Neural cell (in vitro differentiated cells): ENCODE measurements at regions not wholly inside any gene's neighbourhood (a gene's known extent, or its start where the extent isn't known, plus 50 kb on each side); places are given as distances from the start of the nearest gene placed in this dataset.

Experiments
- H2AFZ ChIP-seq: fragments of 200-600, 300-800 bp; sonication (generic), shearing (Covaris generic); 2 replicates; pipeline ENCODE4 v1.6.0; 2014; ENCODE audit warnings: low read depth, mild to moderate bottlenecking, antibody characterized with exemption, low read length, moderate library complexity
- H3F3A ChIP-seq: fragments of 200-600 bp; shearing (Covaris generic); 2 replicates; pipeline ENCODE4 v1.6.1; 2016; ENCODE audit warnings: mild to moderate bottlenecking, moderate library complexity, mixed read lengths, antibody characterized with exemption, low read length; ENCODE audit not compliant: insufficient read depth, poor library complexity, severe bottlenecking
- H3K27ac ChIP-seq: fragments of 200-600, 300-800 bp; sonication (generic), shearing (Covaris generic); 2 replicates; pipeline ENCODE4 v1.5.1; 2014; ENCODE audit warnings: mild to moderate bottlenecking, low read length, moderate library complexity
- H3K27me3 ChIP-seq: fragments of 300-800, 200-600 bp; sonication (generic), shearing (Covaris generic); 2 replicates; pipeline ENCODE4 v1.6.0; 2014; ENCODE audit warnings: mild to moderate bottlenecking, low read depth, low read length, moderate library complexity; ENCODE audit not compliant: insufficient read depth
- H3K36me3 ChIP-seq: fragments of 300-800, 200-600 bp; sonication (generic), shearing (Covaris generic); 2 replicates; pipeline ENCODE4 v1.5.1; 2014; ENCODE audit warnings: mild to moderate bottlenecking, antibody characterized with exemption, low read length, moderate library complexity; ENCODE audit not compliant: insufficient read depth
- H3K4me2 ChIP-seq: fragments of 300-800, 200-600 bp; sonication (generic), shearing (Covaris generic); 2 replicates; pipeline ENCODE4 v1.6.0; 2014; ENCODE audit warnings: mild to moderate bottlenecking, low read length
- H3K4me3 ChIP-seq: fragments of 300-800, 200-600 bp; sonication (generic), shearing (Covaris generic); 2 replicates; pipeline ENCODE4 v1.5.1; 2014; ENCODE audit warnings: mild to moderate bottlenecking, low read length, moderate library complexity
- H3K79me2 ChIP-seq: fragments of 200-600 bp; shearing (Covaris generic); replicated peaks from 2 replicates; pipeline ENCODE4 v1.6.0; 2014; ENCODE audit warnings: mild to moderate bottlenecking, low read length, moderate library complexity; ENCODE audit not compliant: insufficient read depth
- H3K9ac ChIP-seq: fragments of 300-800, 200-600 bp; sonication (generic), shearing (Covaris generic); 2 replicates; pipeline ENCODE4 v1.6.1; 2016; ENCODE audit warnings: mild to moderate bottlenecking, low read length, mixed read lengths
- H3K9me2 ChIP-seq: fragments of 200-600 bp; shearing (Covaris generic); 2 replicates; pipeline ENCODE4 v1.6.1; 2016; ENCODE audit warnings: mild to moderate bottlenecking, low read length, mixed read lengths; ENCODE audit not compliant: insufficient read depth
- H3K9me3 ChIP-seq: fragments of 200-600, 300-800 bp; sonication (generic), shearing (Covaris generic); 2 replicates; pipeline ENCODE4 v1.6.1; 2016; ENCODE audit warnings: mild to moderate bottlenecking, mixed run types, low read length, moderate library complexity, mixed read lengths
- H4K20me1 ChIP-seq: fragments of 200-600 bp; shearing (Covaris generic); 2 replicates; pipeline ENCODE4 v1.6.1; 2016; ENCODE audit warnings: mild to moderate bottlenecking, mixed run types; ENCODE audit not compliant: insufficient read depth
- EP300 ChIP-seq: fragments of 450-650 bp; conservative IDR thresholded peaks from 2 replicates; pipeline ENCODE4 v1.6.1; 2014; ENCODE audit warnings: antibody characterized with exemption, mild to moderate bottlenecking, moderate library complexity; ENCODE audit not compliant: poor library complexity, severe bottlenecking
- EZH2 ChIP-seq: fragments of 200-600, 300-800 bp; shearing (Covaris generic), sonication (generic); IDR thresholded peaks from 2 replicates; pipeline ENCODE4 v1.6.1; 2014; ENCODE audit warnings: antibody characterized with exemption, low read length, borderline replicate concordance, mild to moderate bottlenecking; ENCODE audit not compliant: insufficient read depth, poor library complexity, severe bottlenecking
- MXI1 ChIP-seq: fragments of 450-650 bp; conservative IDR thresholded peaks from 2 replicates; pipeline ENCODE4 v1.6.1; 2014; ENCODE audit warnings: antibody characterized with exemption, mild to moderate bottlenecking; ENCODE audit not compliant: poor library complexity, severe bottlenecking
- POLR2AphosphoS5 ChIP-seq: IDR thresholded peaks from 2 replicates; pipeline ENCODE4 v1.6.1; 2012
- RAD21 ChIP-seq: fragments of 450-650 bp; conservative IDR thresholded peaks from 2 replicates; pipeline ENCODE4 v1.6.1; 2014; ENCODE audit warnings: antibody characterized with exemption, mild to moderate bottlenecking, moderate library complexity
- SMC3 ChIP-seq: fragments of 450-650 bp; conservative IDR thresholded peaks from 2 replicates; pipeline ENCODE4 v1.6.1; 2014; ENCODE audit warnings: antibody characterized with exemption, mild to moderate bottlenecking, moderate library complexity; ENCODE audit not compliant: poor library complexity
- TAF1 ChIP-seq: IDR thresholded peaks from 2 replicates; pipeline ENCODE4 v1.6.1; 2012; ENCODE audit warnings: low read depth
- TF ChIP-seq, protein P1 (sequence below): fragments of 450-650 bp; IDR thresholded peaks from 2 replicates; pipeline ENCODE4 v1.5.1; 2014; ENCODE audit warnings: antibody characterized with exemption, mild to moderate bottlenecking, moderate library complexity; ENCODE audit not compliant: poor library complexity, severe bottlenecking
- TF ChIP-seq, protein P2 (sequence below): IDR thresholded peaks from 2 replicates; pipeline ENCODE4 v1.6.1; 2012; ENCODE audit warnings: borderline replicate concordance

DNA sequence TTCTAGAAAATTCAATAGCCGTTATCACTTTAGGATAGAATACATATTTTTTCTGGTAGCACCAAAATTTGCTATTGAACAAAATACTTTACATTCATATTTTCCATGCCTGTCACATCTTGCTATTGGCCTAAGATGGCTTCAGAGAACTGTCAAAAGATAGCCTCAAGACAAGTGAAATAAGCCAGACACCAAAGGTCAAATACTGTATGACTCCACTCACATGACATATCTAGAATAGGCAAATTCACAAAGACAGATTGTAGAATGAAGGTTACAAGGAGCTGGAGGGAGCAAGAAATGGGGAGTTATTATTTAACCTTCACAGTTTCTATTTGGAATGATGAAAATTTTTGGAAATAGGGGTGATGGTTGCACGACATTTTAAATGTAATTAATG lies 223.7 kb upstream of the ZC3H12C start:
- H3K9ac ChIP-seq, result no peak overlapping the region
- H3F3A ChIP-seq, result no peaks in the 10 kb centered on the region
- H3K4me2 ChIP-seq, result no peak overlapping the region
- H3K27ac ChIP-seq, result peak overlapping the region; percentile 34
- no peaks in the 10 kb centered on the region for H3K79me2 ChIP-seq
- no peaks in the 10 kb centered on the region for H4K20me1 ChIP-seq
- no peak overlapping the region for H2AFZ ChIP-seq
- no peaks in the 10 kb centered on the region for H3K9me3 ChIP-seq
- no peak overlapping the region for H3K4me3 ChIP-seq
- H3K9me2 ChIP-seq, result no peaks in the 10 kb centered on the region
- H3K36me3 ChIP-seq, result no peaks in the 10 kb centered on the region
- no peaks in the 10 kb centered on the region for H3K27me3 ChIP-seq
- no peak for TF ChIP-seq EP300

DNA sequence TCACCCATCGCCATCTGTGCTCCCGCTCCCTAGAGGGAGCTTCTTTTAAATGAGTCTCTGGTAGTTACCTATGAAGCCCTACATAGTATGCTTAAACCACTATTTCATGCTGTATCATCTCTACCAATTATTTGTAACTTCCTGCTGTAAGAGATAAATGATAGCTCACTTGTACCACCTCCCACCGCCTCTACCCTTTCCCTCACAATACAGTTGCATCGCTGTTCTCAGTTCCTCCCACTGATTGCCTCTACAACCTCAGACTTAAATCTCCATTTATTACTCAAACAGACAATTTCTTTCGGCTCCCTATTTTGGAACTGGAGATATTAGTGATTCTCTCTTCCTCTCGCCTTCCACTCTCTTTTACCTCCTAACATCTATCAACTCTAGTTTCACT lies 222.9 kb upstream of the ZC3H12C start:
- H3K36me3 ChIP-seq, result no peaks in the 10 kb centered on the region
- no peaks in the 10 kb centered on the region for H3K9me2 ChIP-seq
- H3K9me3 ChIP-seq, result no peaks in the 10 kb centered on the region
- H2AFZ ChIP-seq, result no peak overlapping the region
- H3K9ac ChIP-seq, result no peak overlapping the region
- no peaks in the 10 kb centered on the region for H4K20me1 ChIP-seq
- H3K27me3 ChIP-seq, result no peaks in the 10 kb centered on the region
- no peak overlapping the region for H3K27ac ChIP-seq
- no peak overlapping the region for H3K4me2 ChIP-seq
- TF ChIP-seq SMC3, result no peak
- TF ChIP-seq EP300, result no peak
- TF ChIP-seq EZH2, result no peak
- TF ChIP-seq, protein P1, sequence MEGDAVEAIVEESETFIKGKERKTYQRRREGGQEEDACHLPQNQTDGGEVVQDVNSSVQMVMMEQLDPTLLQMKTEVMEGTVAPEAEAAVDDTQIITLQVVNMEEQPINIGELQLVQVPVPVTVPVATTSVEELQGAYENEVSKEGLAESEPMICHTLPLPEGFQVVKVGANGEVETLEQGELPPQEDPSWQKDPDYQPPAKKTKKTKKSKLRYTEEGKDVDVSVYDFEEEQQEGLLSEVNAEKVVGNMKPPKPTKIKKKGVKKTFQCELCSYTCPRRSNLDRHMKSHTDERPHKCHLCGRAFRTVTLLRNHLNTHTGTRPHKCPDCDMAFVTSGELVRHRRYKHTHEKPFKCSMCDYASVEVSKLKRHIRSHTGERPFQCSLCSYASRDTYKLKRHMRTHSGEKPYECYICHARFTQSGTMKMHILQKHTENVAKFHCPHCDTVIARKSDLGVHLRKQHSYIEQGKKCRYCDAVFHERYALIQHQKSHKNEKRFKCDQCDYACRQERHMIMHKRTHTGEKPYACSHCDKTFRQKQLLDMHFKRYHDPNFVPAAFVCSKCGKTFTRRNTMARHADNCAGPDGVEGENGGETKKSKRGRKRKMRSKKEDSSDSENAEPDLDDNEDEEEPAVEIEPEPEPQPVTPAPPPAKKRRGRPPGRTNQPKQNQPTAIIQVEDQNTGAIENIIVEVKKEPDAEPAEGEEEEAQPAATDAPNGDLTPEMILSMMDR, result no peak
- TF ChIP-seq, protein P2, sequence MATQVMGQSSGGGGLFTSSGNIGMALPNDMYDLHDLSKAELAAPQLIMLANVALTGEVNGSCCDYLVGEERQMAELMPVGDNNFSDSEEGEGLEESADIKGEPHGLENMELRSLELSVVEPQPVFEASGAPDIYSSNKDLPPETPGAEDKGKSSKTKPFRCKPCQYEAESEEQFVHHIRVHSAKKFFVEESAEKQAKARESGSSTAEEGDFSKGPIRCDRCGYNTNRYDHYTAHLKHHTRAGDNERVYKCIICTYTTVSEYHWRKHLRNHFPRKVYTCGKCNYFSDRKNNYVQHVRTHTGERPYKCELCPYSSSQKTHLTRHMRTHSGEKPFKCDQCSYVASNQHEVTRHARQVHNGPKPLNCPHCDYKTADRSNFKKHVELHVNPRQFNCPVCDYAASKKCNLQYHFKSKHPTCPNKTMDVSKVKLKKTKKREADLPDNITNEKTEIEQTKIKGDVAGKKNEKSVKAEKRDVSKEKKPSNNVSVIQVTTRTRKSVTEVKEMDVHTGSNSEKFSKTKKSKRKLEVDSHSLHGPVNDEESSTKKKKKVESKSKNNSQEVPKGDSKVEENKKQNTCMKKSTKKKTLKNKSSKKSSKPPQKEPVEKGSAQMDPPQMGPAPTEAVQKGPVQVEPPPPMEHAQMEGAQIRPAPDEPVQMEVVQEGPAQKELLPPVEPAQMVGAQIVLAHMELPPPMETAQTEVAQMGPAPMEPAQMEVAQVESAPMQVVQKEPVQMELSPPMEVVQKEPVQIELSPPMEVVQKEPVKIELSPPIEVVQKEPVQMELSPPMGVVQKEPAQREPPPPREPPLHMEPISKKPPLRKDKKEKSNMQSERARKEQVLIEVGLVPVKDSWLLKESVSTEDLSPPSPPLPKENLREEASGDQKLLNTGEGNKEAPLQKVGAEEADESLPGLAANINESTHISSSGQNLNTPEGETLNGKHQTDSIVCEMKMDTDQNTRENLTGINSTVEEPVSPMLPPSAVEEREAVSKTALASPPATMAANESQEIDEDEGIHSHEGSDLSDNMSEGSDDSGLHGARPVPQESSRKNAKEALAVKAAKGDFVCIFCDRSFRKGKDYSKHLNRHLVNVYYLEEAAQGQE, result no peak
- TF ChIP-seq MXI1, result no peak
- no peak for TF ChIP-seq POLR2AphosphoS5
- no peaks in the 10 kb centered on the region for H3F3A ChIP-seq
- H3K4me3 ChIP-seq, result no peak overlapping the region
- H3K79me2 ChIP-seq, result no peaks in the 10 kb centered on the region

DNA sequence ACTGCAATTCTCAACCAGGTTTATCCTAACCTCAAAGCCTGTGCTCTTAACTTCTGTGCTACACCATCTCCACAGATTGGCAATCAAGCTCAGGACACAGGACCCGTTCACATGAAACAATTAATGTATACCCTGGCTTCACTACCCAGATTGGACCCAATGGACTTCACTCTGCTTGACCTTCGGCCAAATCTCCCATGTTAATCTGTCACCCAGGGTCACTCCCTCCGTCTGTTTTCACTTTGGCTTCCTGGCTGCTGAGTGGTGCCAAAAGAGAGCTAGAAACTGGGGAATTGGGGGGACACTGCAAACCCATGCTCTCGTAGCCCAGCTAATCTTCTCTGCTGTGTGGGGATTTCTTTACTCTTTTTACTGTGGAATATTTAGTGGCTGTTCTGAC lies 216.1 kb upstream of the ZC3H12C start:
- no peaks in the 10 kb centered on the region for H3K9me3 ChIP-seq
- no peak overlapping the region for H3K4me2 ChIP-seq
- no peaks in the 10 kb centered on the region for H3K27me3 ChIP-seq
- no peak overlapping the region for H2AFZ ChIP-seq
- TF ChIP-seq MXI1 (no peak), SMC3 (no peak), TAF1 (no peak), POLR2AphosphoS5 (no peak), RAD21 (no peak)
- TF ChIP-seq, protein P1, result no peak
- TF ChIP-seq, protein P2, result no peak
- H3K79me2 ChIP-seq, result no peaks in the 10 kb centered on the region
- H3F3A ChIP-seq, result no peaks in the 10 kb centered on the region
- no peaks in the 10 kb centered on the region for H3K9me2 ChIP-seq
- no peaks in the 10 kb centered on the region for H3K36me3 ChIP-seq
- H3K4me3 ChIP-seq, result no peak overlapping the region
- H4K20me1 ChIP-seq, result no peaks in the 10 kb centered on the region
- no peak overlapping the region for H3K9ac ChIP-seq
- H3K27ac ChIP-seq, result no peak overlapping the region
